ENCODE measurements at regions not wholly inside any gene's neighbourhood (a gene's known extent, or its start where the extent isn't known, plus 50 kb on each side); places are given as distances from the start of the nearest gene placed in this dataset.
A peak's percentile ranks its signal among the peaks of the same experiment; 100 is the strongest.

GRCh38 chr5:74231697-74232096 lies 408.8 kb downstream of the ENC1 start:
- no peaks in the 10 kb centered on the region for H3K27me3 Mint-ChIP-seq (ENCODE audit: unreplicated experiment)
- H3K27ac Mint-ChIP-seq (ENCODE audit: unreplicated experiment) = no peak overlapping the region
- TF ChIP-seq CTCF (IDR thresholded peaks at IDR 0.05; ENCODE audit: partially characterized antibody, unreplicated experiment) = no peak
- H3K36me3 Mint-ChIP-seq (ENCODE audit: unreplicated experiment) = no peaks in the 10 kb centered on the region
- peak overlapping the region; percentile 14 for H3K4me3 Mint-ChIP-seq (ENCODE audit: unreplicated experiment)
- DNase-seq = no peak
- H3K4me1 Mint-ChIP-seq (ENCODE audit: low read depth, unreplicated experiment) = peaks cover 17% of the 10 kb centered on the region
- H3K9me3 Mint-ChIP-seq (ENCODE audit: unreplicated experiment) = no peaks in the 10 kb centered on the region

GRCh38 chr5:74226716-74227485 lies 413.6 kb downstream of the ENC1 start:
- H3K9me3 Mint-ChIP-seq (ENCODE audit: unreplicated experiment) = no peaks in the 10 kb centered on the region
- no peaks in the 10 kb centered on the region for H3K27me3 Mint-ChIP-seq (ENCODE audit: unreplicated experiment)
- no peak for TF ChIP-seq CTCF (IDR thresholded peaks at IDR 0.05; ENCODE audit: partially characterized antibody, unreplicated experiment)
- no peak overlapping the region for H3K4me3 Mint-ChIP-seq (ENCODE audit: unreplicated experiment)
- DNase-seq = no peak
- H3K4me1 Mint-ChIP-seq (ENCODE audit: low read depth, unreplicated experiment) = peaks cover 9% of the 10 kb centered on the region
- no peak overlapping the region for H3K27ac Mint-ChIP-seq (ENCODE audit: unreplicated experiment)
- no peaks in the 10 kb centered on the region for H3K36me3 Mint-ChIP-seq (ENCODE audit: unreplicated experiment)

DNA sequence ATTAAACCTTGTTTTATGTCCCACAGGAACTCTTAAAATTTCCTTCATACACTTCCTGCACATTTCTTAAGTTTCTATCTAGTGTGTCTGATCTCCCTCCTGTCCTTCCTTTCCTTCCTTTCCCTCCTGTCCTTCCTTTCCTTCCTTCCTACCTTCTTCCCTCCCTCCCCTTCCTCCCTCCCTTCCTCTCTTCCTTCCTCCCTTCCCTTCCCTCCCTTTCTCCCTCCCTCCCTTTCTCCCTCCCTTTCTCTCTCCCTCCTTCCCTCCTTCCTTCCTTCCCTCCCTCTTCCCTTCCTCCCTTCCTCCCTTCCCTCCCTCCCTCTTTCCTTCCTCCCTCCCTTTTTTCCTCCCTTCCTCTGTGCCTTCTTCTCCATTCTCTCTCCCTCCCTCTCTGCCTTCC lies 414.9 kb downstream of the ENC1 start:
- no peak for TF ChIP-seq CTCF (IDR thresholded peaks at IDR 0.05; ENCODE audit: partially characterized antibody, unreplicated experiment)
- H3K4me3 Mint-ChIP-seq (ENCODE audit: unreplicated experiment) = no peak overlapping the region
- H3K4me1 Mint-ChIP-seq (ENCODE audit: low read depth, unreplicated experiment) = peaks cover 2% of the 10 kb centered on the region
- H3K27ac Mint-ChIP-seq (ENCODE audit: unreplicated experiment) = no peak overlapping the region
- H3K27me3 Mint-ChIP-seq (ENCODE audit: unreplicated experiment) = no peaks in the 10 kb centered on the region
- H3K36me3 Mint-ChIP-seq (ENCODE audit: unreplicated experiment) = no peaks in the 10 kb centered on the region
- no peaks in the 10 kb centered on the region for H3K9me3 Mint-ChIP-seq (ENCODE audit: unreplicated experiment)
- DNase-seq = no peak

DNA sequence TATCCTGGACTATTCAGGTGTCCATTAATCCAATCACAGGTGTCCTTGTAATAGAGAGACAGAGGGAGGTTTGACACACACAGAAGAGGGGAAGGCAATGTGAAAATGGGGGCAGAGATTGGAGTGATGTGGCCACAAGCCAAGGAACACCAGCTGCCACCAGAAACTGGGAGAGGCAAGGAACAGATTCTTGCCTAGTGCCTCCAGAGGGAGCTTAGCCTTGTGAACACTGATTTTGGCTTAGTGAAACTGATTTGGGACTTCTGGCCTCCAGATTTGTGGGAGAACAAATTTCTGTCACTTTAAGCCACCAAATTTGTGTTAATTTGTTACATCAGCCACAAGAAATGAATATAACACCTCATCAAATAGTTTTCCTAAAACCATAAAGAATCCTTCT lies 416.2 kb downstream of the ENC1 start:
- Mint-ChIP-seq H3K27ac (ENCODE audit: unreplicated experiment) (no peak overlapping the region), H3K9me3 (ENCODE audit: unreplicated experiment) (no peaks in the 10 kb centered on the region), H3K27me3 (ENCODE audit: unreplicated experiment) (no peaks in the 10 kb centered on the region), H3K4me3 (ENCODE audit: unreplicated experiment) (no peak overlapping the region), H3K36me3 (ENCODE audit: unreplicated experiment) (no peaks in the 10 kb centered on the region), H3K4me1 (ENCODE audit: low read depth, unreplicated experiment) (peaks cover 2% of the 10 kb centered on the region)
- no peak for TF ChIP-seq CTCF (IDR thresholded peaks at IDR 0.05; ENCODE audit: partially characterized antibody, unreplicated experiment)
- no peak for DNase-seq

DNA sequence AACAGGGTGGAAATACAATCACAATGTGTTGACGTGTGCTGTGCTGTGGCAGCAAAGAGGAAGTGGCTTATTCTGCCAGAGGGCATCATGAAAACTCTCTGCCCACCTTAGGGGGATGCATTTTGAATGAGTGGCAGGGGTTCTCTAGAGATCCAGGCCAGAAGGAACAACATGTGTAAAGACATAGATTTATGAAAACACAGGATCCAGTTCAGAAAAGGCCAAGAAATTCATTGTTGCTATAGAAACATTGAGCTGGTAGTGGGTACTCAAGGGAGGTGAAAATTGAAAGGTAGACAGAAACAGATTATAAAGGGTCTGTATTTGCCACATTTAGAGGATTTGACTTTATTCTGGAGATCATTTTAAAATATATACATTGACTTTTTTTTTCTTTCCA lies 417.7 kb downstream of the ENC1 start:
- Mint-ChIP-seq H3K27me3 (ENCODE audit: unreplicated experiment) (no peaks in the 10 kb centered on the region), H3K4me3 (ENCODE audit: unreplicated experiment) (no peak overlapping the region), H3K4me1 (ENCODE audit: low read depth, unreplicated experiment) (peaks cover 2% of the 10 kb centered on the region), H3K9me3 (ENCODE audit: unreplicated experiment) (no peaks in the 10 kb centered on the region), H3K36me3 (ENCODE audit: unreplicated experiment) (no peaks in the 10 kb centered on the region), H3K27ac (ENCODE audit: unreplicated experiment) (no peak overlapping the region)
- TF ChIP-seq CTCF (IDR thresholded peaks at IDR 0.05; ENCODE audit: partially characterized antibody, unreplicated experiment) = no peak
- DNase-seq = no peak
